GM23338 (cell line): ENCODE measurements at regions not wholly inside any gene's neighbourhood (a gene's known extent, or its start where the extent isn't known, plus 50 kb on each side); places are given as distances from the start of the nearest gene placed in this dataset.

Experiments used
- CREB1 ChIP-seq: fragments of 250-450 bp; sonication (Bioruptor Pico); IDR thresholded peaks from 2 replicates; pipeline ENCODE4 v1.5.0; 2020; ENCODE audit warnings: low read depth, mild to moderate bottlenecking, moderate library complexity
- CTCF ChIP-seq, 2 experiments: fragments of 200-600 bp in 1 of 2; sonication (generic) in 1 of 2; conservative IDR thresholded peaks; 2 replicates each; pipeline versions ENCODE4 v1.5.1 to v1.6.1; 2016 to 2017; ENCODE audit warnings: antibody characterized with exemption in 2 of 2, low read depth in 2 of 2, mild to moderate bottlenecking in 2 of 2, moderate library complexity in 1 of 2
- EZH2 ChIP-seq: fragments of 200-600 bp; sonication (generic); IDR thresholded peaks from one replicate; pipeline ENCODE4 v1.8.0; 2017; ENCODE audit warnings: antibody characterized with exemption, mild to moderate bottlenecking, low read depth; ENCODE audit not compliant: unreplicated experiment
- EZH2phosphoT487 ChIP-seq: fragments of 200-600 bp; sonication (generic); IDR thresholded peaks from one replicate; pipeline ENCODE4 v1.8.1; 2018; ENCODE audit warnings: antibody characterized with exemption; ENCODE audit not compliant: unreplicated experiment
- JUNB ChIP-seq: IDR thresholded peaks from one replicate; pipeline ENCODE4 v1.6.1; 2016; ENCODE audit warnings: antibody characterized with exemption; ENCODE audit not compliant: unreplicated experiment
- NANOG ChIP-seq: IDR thresholded peaks from 2 replicates; pipeline ENCODE4 v1.6.1; 2016; ENCODE audit warnings: antibody characterized with exemption, borderline replicate concordance
- POLR2AphosphoS5 ChIP-seq: IDR thresholded peaks from 2 replicates; pipeline ENCODE4 v1.6.1; 2016; ENCODE audit warnings: antibody characterized with exemption, low read depth
- REST ChIP-seq: IDR thresholded peaks from one replicate; pipeline ENCODE4 v1.6.1; 2018; ENCODE audit warnings: antibody characterized with exemption; ENCODE audit not compliant: unreplicated experiment
- ZNF114 ChIP-seq: fragments of 250-450 bp; sonication (Bioruptor Pico); IDR thresholded peaks from 2 replicates; pipeline ENCODE4 v1.5.0; 2020; ENCODE audit warnings: mild to moderate bottlenecking, moderate library complexity
- ZNF331 ChIP-seq: fragments of 250-450 bp; sonication (Bioruptor Pico); IDR thresholded peaks from 2 replicates; pipeline ENCODE4 v1.5.0; 2020; ENCODE audit warnings: low read depth, mild to moderate bottlenecking, moderate library complexity
- TF ChIP-seq, protein P1 (sequence below): IDR thresholded peaks from 2 replicates; pipeline ENCODE4 v1.6.1; 2016; ENCODE audit warnings: antibody characterized with exemption
- TF ChIP-seq, protein P2 (sequence below): fragments of 250-450 bp; sonication (Bioruptor Pico); IDR thresholded peaks from 2 replicates; pipeline ENCODE4 v1.5.0; 2020; ENCODE audit warnings: mild to moderate bottlenecking, moderate library complexity

DNA sequence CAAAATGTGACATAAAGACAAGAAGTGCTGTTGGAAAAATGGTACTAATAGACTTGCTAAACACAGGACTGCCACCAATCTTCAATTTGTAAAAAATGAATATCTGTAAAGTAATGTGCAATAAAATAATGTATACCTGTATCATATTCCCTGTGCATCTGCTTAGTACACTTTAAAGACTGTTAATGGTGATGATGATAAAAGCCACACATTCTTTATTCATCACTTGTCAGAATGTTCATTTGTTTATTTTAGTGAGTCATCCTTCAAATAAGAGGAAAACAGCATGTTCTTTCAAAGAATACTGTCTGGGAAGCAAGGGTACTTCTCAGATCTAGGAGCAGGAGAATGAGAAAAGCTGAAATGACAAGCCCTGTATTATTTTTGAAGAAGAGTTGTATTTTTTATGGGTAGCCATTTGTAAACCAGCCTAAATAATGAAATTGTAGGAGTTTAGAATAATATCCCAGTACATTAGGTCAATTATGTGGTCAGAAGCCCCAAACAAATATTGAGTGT is 78.3 kb upstream of the PSMA6 start:
- TF ChIP-seq EZH2 (no peak), CTCF (conservative IDR thresholded peaks at IDR 0.05; ENCODE audit: low read depth in 2 of 2) (no peak), JUNB (no peak), REST (no peak), POLR2AphosphoS5 (no peak), EZH2phosphoT487 (no peak), ZNF114 (CRISPR knock-in tag) (no peak), NANOG (no peak), ZNF331 (CRISPR knock-in tag) (no peak), CREB1 (CRISPR knock-in tag) (no peak)
- TF ChIP-seq, protein P1, sequence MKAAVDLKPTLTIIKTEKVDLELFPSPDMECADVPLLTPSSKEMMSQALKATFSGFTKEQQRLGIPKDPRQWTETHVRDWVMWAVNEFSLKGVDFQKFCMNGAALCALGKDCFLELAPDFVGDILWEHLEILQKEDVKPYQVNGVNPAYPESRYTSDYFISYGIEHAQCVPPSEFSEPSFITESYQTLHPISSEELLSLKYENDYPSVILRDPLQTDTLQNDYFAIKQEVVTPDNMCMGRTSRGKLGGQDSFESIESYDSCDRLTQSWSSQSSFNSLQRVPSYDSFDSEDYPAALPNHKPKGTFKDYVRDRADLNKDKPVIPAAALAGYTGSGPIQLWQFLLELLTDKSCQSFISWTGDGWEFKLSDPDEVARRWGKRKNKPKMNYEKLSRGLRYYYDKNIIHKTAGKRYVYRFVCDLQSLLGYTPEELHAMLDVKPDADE: no peak
- TF ChIP-seq, protein P2, sequence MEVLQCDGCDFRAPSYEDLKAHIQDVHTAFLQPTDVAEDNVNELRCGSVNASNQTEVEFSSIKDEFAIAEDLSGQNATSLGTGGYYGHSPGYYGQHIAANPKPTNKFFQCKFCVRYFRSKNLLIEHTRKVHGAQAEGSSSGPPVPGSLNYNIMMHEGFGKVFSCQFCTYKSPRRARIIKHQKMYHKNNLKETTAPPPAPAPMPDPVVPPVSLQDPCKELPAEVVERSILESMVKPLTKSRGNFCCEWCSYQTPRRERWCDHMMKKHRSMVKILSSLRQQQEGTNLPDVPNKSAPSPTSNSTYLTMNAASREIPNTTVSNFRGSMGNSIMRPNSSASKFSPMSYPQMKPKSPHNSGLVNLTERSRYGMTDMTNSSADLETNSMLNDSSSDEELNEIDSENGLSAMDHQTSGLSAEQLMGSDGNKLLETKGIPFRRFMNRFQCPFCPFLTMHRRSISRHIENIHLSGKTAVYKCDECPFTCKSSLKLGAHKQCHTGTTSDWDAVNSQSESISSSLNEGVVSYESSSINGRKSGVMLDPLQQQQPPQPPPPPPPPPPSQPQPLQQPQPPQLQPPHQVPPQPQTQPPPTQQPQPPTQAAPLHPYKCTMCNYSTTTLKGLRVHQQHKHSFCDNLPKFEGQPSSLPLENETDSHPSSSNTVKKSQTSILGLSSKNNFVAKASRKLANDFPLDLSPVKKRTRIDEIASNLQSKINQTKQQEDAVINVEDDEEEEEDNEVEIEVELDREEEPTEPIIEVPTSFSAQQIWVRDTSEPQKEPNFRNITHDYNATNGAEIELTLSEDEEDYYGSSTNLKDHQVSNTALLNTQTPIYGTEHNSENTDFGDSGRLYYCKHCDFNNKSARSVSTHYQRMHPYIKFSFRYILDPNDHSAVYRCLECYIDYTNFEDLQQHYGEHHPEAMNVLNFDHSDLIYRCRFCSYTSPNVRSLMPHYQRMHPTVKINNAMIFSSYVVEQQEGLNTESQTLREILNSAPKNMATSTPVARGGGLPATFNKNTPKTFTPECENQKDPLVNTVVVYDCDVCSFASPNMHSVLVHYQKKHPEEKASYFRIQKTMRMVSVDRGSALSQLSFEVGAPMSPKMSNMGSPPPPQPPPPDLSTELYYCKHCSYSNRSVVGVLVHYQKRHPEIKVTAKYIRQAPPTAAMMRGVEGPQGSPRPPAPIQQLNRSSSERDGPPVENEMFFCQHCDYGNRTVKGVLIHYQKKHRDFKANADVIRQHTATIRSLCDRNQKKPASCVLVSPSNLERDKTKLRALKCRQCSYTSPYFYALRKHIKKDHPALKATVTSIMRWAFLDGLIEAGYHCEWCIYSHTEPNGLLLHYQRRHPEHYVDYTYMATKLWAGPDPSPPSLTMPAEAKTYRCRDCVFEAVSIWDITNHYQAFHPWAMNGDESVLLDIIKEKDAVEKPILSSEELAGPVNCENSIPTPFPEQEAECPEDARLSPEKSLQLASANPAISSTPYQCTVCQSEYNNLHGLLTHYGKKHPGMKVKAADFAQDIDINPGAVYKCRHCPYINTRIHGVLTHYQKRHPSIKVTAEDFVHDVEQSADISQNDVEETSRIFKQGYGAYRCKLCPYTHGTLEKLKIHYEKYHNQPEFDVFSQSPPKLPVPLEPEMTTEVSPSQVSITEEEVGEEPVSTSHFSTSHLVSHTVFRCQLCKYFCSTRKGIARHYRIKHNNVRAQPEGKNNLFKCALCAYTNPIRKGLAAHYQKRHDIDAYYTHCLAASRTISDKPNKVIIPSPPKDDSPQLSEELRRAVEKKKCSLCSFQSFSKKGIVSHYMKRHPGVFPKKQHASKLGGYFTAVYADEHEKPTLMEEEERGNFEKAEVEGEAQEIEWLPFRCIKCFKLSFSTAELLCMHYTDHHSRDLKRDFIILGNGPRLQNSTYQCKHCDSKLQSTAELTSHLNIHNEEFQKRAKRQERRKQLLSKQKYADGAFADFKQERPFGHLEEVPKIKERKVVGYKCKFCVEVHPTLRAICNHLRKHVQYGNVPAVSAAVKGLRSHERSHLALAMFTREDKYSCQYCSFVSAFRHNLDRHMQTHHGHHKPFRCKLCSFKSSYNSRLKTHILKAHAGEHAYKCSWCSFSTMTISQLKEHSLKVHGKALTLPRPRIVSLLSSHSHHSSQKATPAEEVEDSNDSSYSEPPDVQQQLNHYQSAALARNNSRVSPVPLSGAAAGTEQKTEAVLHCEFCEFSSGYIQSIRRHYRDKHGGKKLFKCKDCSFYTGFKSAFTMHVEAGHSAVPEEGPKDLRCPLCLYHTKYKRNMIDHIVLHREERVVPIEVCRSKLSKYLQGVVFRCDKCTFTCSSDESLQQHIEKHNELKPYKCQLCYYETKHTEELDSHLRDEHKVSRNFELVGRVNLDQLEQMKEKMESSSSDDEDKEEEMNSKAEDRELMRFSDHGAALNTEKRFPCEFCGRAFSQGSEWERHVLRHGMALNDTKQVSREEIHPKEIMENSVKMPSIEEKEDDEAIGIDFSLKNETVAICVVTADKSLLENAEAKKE (CRISPR knock-in tag): no peak
